GM19351 (cell line): ENCODE measurements at regions not wholly inside any gene's neighbourhood (a gene's known extent, or its start where the extent isn't known, plus 50 kb on each side); places are given as distances from the start of the nearest gene placed in this dataset.
A peak's percentile ranks its signal among the peaks of the same experiment; 100 is the strongest.
"Not testable (repeated sequence)": the region's sequence is repeated elsewhere in the genome, so short reads cannot be mapped to it uniquely, and the experiment has no call there.

ENCODE experiments used
- ATAC-seq: cut with Tn5 transposase; IDR thresholded peaks from one replicate; pipeline ENCODE4 v1.9.1; 2021; ENCODE audit warnings: mild to moderate bottlenecking, moderate library complexity; ENCODE audit not compliant: unreplicated experiment

GRCh38 chr4:124946696-124947095, 234.2 kb upstream of the ANKRD50 start:
- ATAC-seq = no peak

GRCh38 chr4:124945422-124945821, 232.9 kb upstream of the ANKRD50 start:
- peak; percentile 70 for ATAC-seq

DNA sequence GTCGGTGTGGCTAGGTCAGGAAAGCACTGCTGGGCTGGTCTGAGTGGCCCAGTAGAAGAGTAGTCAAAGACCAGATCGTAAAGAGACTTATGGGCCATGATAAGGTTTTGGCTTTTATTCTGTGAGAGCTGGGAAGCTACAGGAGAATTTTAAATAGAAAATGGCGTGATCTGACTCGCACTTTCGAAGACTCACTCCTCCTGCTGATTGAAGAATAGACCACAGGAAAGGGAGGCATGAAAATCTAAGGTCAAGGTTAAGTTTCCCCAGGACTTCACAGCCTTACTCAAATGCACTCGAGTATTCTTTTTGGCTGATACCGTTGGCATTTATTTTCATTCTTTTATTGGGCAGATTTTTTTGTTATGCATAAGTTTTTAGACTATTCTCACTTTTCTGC, 231.4 kb upstream of the ANKRD50 start:
- no peak for ATAC-seq

DNA sequence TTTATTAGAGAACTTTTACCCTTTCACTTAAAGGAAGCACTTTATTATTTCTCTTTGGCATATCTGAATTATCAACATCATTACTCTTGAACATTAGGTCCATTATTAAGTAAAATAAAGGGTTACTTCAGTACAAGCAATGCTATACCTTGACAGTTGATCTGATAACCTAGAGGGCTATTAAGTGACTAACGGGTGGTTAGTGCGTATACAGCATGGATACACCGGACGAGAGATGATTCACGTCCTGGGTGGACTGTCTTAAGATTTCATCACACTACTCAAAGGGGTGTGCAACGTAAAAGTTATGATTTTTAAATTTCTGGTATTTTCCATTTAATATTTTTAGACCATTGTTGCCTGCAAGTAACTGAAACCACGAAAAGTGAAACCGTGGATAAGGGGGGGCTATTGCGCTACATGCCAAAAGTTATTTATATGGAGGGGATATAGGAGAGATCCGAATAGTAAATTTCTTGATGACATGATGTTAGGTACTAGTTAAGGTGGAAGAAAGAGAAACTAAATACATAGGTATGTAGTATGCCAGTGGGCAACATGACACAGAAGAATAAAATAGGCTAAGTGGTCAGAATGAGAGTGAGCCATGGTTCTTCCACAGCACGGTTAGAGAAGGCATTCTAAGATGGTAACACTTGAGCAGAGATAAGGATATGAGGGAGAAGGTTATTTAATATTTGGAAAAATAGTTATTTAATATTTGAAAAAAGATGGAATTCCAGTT, 230.8 kb upstream of the ANKRD50 start:
- ATAC-seq = no peak

DNA sequence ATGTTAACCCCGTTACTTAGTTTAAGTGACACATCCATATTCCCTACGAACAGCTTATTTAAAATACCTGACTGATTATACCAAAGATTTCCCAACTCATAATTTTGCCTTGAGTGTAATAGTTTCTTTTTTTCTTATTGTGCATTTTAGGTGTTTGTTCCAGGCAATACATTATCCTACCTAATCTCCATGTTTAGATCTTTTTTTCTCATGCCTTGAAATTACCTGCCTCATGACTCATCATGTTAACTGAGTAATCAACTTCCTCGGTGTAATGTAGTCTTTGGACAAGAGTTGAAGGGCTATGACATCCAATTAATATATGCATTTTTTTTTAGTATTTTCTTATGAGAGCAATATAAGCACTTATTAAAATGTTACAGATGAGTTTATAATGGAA, 228.7 kb upstream of the ANKRD50 start:
- no peak for ATAC-seq

GRCh38 chr4:124940387-124940786, 227.9 kb upstream of the ANKRD50 start:
- ATAC-seq = no peak

GRCh38 chr4:124939908-124940307, 227.4 kb upstream of the ANKRD50 start:
- ATAC-seq = no peak

- no peak for ATAC-seq
These were observed 226.3 kb upstream of the ANKRD50 start for GRCh38 chr4:124938836-124939235.

DNA sequence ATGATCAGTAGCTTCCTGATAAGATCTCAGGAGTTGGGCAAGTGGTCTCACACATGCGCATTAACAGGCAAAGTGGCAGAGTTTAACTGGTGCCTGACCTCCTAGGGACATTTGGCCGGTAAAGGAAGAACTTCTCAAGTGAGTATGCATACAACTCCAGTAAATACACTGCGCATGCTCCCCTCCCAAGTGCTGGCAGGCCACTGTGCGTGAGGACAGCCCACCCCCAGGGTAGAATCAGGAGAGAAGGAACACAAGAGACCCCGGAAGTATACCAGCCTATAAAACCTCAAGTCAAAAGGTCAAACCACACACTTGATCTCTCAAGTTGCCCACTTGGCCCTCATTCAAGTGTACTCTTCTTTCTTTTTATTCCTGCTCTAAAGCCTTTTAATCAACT, 225.5 kb upstream of the ANKRD50 start:
- no peak for ATAC-seq

DNA sequence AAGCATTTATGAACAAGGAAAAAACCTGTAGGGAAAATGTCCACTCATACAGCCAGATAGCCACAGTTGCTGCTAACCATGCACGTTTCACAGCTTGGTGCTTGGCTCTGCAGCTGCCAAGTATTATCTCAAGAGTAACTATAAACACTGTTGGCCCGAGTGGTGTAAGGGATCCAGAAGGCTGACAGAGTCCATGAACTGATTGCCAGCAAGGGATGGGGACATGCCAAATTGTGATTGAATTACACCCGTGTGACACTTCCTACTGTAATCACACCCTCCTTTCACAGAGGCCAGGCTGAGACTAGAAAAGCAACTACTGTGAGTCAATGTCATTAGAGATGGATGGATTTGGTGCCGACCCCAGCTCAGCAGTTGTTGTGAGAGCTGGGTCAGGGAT, 223.9 kb upstream of the ANKRD50 start:
- ATAC-seq = no peak

GRCh38 chr4:124934916-124935315, 222.4 kb upstream of the ANKRD50 start:
- ATAC-seq = no peak

DNA sequence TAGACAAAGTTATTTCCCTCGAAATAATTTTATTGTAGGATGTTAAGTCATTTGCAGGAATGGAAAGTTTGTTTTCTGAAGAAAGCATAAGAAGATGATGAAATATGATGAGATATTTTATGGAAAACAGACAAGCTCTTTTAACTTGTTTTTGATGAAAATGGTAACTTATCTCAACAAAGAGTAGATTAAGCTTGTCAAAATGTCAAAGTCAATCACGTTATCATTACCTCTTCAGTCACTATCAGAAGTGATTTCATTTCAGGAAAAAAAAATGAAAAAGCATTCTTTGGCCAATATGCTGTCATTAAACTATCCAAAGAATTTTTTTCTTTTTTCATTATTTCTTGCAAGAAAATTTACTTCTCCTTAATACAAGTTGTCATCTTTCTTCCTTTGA, 221.0 kb upstream of the ANKRD50 start:
- no peak for ATAC-seq

DNA sequence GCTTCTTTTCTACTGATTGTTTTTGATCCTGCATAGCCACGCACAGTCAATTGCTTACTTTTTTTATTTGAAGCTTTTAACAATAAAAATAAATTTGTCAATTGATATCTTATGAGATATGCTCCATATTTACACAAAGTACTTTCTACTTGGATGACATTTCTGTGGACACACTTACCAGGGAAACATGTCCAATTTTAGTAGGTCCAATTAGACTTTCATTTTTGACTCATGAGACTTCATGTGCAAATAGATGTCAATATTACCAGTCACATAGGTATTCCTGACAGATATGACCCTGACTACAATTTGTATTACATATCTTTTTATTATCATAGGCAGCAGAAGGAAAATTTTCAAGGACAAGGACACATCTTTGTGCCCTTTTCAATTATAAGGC, 219.9 kb upstream of the ANKRD50 start:
- no peak for ATAC-seq

- no peak for ATAC-seq
These were observed 218.5 kb upstream of the ANKRD50 start for GRCh38 chr4:124931050-124931449.

DNA sequence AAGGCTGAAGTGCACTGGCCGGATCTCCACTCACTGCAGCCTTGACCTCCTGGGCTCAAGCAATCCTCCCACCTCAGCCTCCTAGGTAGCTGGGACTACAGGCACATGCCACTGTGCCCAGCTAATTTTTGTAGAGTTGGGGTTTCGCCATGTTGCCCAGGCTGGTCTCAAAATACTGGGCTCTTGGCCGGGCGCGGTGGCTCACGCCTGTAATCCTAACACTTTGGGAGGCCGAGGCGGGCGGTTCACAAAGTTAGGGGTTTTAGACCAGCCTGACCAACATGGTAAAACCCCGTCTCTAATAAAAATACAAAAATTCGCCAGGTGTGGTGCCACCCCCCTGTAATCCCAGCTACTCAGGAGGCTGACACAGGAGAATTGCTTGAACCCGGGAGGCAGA, 210.2 kb upstream of the ANKRD50 start:
- ATAC-seq = not testable (repeated sequence)

- ATAC-seq = no peak
These were observed 206.1 kb upstream of the ANKRD50 start for GRCh38 chr4:124918559-124919122.

- ATAC-seq = no peak
These were observed 202.5 kb upstream of the ANKRD50 start for GRCh38 chr4:124915073-124915472.

GRCh38 chr4:124913237-124913636, 200.7 kb upstream of the ANKRD50 start:
- ATAC-seq = no peak

GRCh38 chr4:124910327-124910726, 197.8 kb upstream of the ANKRD50 start:
- no peak for ATAC-seq

- ATAC-seq = no peak
These were observed 195.3 kb upstream of the ANKRD50 start for GRCh38 chr4:124907881-124908280.

DNA sequence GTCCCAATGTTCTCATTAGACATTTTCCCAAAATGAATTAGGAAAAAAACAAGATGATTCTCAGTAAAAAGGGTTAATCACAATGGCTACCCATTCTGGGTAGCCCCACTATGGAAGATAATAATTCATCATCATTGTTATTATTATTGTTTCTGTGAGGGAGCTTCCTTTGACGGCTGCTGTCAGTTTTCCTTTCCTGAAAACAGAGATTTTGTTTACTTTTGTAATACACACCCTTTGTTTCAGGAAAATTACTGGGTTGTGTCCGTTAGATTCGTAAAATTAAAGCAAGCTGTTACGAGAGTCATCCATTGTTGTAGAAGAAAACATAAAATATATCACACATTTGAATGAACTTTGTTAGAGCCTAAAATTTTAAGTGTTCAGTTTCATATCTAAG, 192.9 kb upstream of the ANKRD50 start:
- no peak for ATAC-seq

GRCh38 chr4:124904723-124905388, 192.3 kb upstream of the ANKRD50 start:
- no peak for ATAC-seq
